ENCODE measurements at regions not wholly inside any gene's neighbourhood (a gene's known extent, or its start where the extent isn't known, plus 50 kb on each side); places are given as distances from the start of the nearest gene placed in this dataset.
A peak's percentile ranks its signal among the peaks of the same experiment; 100 is the strongest.

DNA sequence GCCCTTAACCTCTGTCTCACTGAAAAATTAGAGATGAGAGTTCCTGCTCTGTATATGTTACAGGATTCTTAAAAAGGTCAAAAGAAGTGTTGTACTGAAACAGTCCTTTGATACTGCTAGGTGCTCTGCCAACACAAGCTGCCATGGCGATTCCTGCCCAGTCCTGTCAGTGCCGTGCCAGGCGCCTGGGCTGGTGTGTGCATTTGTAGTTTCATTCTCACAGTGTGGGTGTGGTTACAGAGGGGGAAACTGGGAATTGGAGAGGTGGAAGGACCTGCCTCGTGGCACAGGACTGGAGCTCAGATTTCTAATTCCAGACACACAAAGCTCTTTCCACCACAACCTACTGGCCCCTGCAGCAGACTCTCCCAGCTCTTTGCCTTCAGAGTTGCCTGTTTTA is 122.3 kb upstream of the RAB6C start:
- H3K27ac Mint-ChIP-seq = no peak overlapping the region
- H3K4me3 Mint-ChIP-seq = no peak overlapping the region
- peaks cover 0 to 6% (median 0%) of the 10 kb centered on the region in 6 donors for H3K9me3 Mint-ChIP-seq
- H3K36me3 Mint-ChIP-seq = peaks cover 0 to 3% (median 0%) of the 10 kb centered on the region in 3 donors
- H3K4me1 Mint-ChIP-seq = no peaks in the 10 kb centered on the region
- no peak for DNase-seq
- H3K27me3 Mint-ChIP-seq (ENCODE audit: low read depth in 3 of 3) = peaks cover 3 to 5% (median 4%) of the 10 kb centered on the region in 3 donors

DNA sequence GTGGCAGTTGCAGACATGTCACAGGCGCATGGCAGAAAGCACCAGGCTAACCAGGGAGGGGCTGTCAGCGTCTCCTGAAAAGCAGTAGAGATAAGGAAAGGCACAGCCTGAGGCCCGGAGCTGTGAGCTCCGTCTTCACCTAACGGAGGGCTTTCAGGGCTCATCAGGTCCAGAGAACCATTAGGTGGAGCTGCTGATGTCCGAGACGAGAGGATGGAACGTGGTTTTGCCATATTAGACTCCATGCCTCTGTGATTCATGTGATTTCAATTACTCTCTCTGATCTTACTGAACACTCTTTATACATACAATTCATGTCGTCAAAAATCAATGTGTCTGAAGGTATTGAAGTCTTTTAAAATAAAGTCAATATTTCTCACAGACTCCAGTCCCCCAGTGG is 120.3 kb upstream of the RAB6C start:
- no peak for DNase-seq
- H3K27ac Mint-ChIP-seq = no peak overlapping the region

DNA sequence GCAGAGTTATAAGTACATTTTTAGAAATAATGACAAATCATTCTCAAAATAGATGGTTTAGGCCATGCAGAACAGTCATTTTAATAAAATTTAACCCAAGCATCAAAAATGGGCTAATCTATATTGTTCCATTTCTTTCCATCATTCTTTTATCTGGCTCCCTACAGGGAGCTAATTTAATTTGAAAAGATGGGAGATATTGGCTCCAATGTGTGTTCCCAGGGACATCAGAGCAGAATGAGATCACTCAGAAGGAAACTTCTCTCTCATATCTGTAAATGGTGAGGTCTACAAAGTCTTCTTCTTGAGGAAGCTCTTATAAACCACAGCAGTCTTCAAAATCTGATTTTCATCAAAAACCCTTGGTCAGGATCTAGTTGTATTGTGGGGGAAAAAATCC is 119.4 kb upstream of the RAB6C start:
- Mint-ChIP-seq H3K27me3 (ENCODE audit: low read depth in 3 of 3) (peaks cover 0 to 5% (median 4%) of the 10 kb centered on the region in 3 donors), H3K4me3 (no peak overlapping the region), H3K27ac (no peak overlapping the region), H3K36me3 (peaks cover 0 to 3% (median 0%) of the 10 kb centered on the region in 3 donors), H3K4me1 (no peaks in the 10 kb centered on the region), H3K9me3 (peaks cover 0 to 6% (median 0%) of the 10 kb centered on the region in 6 donors)
- DNase-seq = no peak

More for the DNA sequence above, 120.3 kb upstream of the RAB6C start:
- H3K4me1 Mint-ChIP-seq = no peaks in the 10 kb centered on the region
- peaks cover 0 to 6% (median 0%) of the 10 kb centered on the region in 6 donors for H3K9me3 Mint-ChIP-seq
- peaks cover 0 to 3% (median 0%) of the 10 kb centered on the region in 3 donors for H3K36me3 Mint-ChIP-seq
- H3K27me3 Mint-ChIP-seq (ENCODE audit: low read depth in 3 of 3) = peaks cover 0 to 5% (median 4%) of the 10 kb centered on the region in 3 donors
- H3K4me3 Mint-ChIP-seq = no peak overlapping the region

DNA sequence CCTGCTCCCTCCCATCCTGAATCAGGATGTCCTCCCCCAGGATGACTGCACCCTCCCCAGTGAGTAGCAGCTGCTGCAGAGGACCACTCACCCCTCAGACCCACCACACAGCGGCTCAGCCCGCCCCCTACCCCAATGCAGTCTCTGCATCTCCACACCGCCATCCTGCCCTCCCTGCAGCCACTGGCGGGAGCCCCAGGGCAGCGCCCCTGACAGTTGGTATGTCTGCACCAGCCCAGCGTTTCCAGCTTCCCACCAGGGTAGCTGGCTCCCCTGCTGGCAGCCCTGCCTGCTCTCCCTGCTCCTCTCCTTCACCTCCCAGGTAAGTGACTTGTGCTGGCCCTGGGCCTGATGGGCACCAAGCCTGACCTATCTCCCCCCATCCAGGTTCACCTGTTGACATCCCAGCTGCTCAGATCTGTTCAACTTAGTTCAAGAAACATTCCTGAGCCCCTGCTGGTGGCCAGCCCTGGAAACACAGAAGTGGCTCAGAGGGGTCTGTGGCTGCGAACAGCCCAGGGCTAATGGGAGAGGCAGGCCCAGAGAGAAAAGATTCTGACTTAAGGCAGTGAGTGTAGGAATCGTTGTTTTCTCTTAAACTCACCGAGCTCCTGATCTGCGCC is 117.7 kb upstream of the RAB6C start:
- peaks cover 0 to 4% (median 0%) of the 10 kb centered on the region in 3 donors for H3K27me3 Mint-ChIP-seq (ENCODE audit: low read depth in 3 of 3)
- no peak overlapping the region for H3K27ac Mint-ChIP-seq
- no peaks in the 10 kb centered on the region for H3K9me3 Mint-ChIP-seq
- no peak overlapping the region for H3K4me3 Mint-ChIP-seq
- H3K36me3 Mint-ChIP-seq = peaks cover 0 to 3% (median 0%) of the 10 kb centered on the region in 3 donors
- no peak for DNase-seq
- H3K4me1 Mint-ChIP-seq = no peaks in the 10 kb centered on the region

DNA sequence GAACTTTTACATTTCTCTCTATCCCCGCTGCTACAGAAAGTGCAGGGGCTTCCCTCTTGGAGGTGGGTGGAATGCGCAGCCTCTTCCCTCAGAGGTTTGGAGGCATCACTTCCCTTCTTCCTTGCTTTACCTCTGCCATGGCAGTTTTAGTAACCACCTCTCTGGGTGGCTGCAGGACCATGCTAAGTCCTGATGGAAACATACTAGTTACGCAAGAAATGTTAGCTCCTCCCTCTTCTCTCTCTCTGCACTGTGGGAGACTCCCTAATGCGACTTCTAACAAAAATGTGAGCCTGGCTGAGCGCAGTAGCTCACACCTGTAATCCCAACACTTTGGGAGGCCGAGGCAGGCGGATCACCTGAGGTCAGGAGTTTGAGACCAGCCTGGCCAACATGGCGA is 116.8 kb upstream of the RAB6C start:
- Mint-ChIP-seq H3K9me3 (no peaks in the 10 kb centered on the region), H3K4me1 (no peaks in the 10 kb centered on the region), H3K27ac (peak overlapping the region in 1 of 6 donors; percentile 55), H3K36me3 (no peaks in the 10 kb centered on the region), H3K4me3 (no peak overlapping the region), H3K27me3 (ENCODE audit: low read depth in 3 of 3) (peaks cover 0 to 4% (median 0%) of the 10 kb centered on the region in 3 donors)
- no peak for DNase-seq

DNA sequence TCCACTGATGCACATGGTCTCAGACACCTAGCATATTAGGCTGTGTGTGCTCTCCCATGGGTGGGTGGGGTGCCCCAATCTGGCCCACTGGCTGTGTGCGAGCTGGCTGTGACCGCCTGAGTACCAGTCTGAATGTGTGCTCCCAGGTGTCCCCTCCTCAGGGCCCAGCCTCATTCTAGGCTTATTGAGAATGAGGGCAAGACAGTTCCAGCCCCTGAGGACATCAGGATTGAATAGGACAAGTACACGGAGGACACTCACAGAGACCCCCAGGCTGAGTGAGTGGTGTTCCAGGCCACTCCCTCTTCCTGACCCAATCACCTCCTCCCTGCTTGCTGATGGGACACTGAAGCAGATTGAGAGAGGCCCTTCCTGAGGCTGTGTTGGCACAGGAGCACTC is 116.1 kb upstream of the RAB6C start:
- Mint-ChIP-seq H3K36me3 (no peaks in the 10 kb centered on the region), H3K27me3 (ENCODE audit: low read depth in 3 of 3) (peaks cover 0 to 4% (median 0%) of the 10 kb centered on the region in 3 donors), H3K4me1 (no peaks in the 10 kb centered on the region), H3K9me3 (no peaks in the 10 kb centered on the region), H3K27ac (no peak overlapping the region), H3K4me3 (no peak overlapping the region)
- no peak for DNase-seq

DNA sequence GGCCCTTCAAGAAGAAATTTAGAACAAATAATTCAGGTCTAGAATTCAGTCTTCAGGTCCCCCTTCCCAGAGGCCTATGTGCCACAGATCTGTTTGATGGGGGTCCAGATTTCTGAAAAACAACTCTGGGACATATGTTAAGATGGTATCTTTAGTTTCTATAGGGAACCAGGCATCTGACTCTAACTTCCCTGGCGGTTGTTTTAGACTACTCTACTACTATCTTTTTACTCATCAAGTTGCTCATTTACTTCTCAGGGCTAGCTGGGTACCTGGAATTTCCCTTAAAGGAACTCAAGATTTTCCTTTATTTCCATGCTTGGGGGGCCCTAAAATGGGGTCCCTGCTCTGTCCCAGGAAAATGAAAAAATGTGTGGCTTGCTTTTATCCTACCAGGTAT is 114.7 kb upstream of the RAB6C start:
- no peak for DNase-seq
- no peak overlapping the region for H3K4me3 Mint-ChIP-seq
- H3K27me3 Mint-ChIP-seq (ENCODE audit: low read depth in 3 of 3) = peaks cover 0 to 4% (median 0%) of the 10 kb centered on the region in 3 donors
- H3K36me3 Mint-ChIP-seq = no peaks in the 10 kb centered on the region
- no peak overlapping the region for H3K27ac Mint-ChIP-seq
- no peaks in the 10 kb centered on the region for H3K9me3 Mint-ChIP-seq
- no peaks in the 10 kb centered on the region for H3K4me1 Mint-ChIP-seq

DNA sequence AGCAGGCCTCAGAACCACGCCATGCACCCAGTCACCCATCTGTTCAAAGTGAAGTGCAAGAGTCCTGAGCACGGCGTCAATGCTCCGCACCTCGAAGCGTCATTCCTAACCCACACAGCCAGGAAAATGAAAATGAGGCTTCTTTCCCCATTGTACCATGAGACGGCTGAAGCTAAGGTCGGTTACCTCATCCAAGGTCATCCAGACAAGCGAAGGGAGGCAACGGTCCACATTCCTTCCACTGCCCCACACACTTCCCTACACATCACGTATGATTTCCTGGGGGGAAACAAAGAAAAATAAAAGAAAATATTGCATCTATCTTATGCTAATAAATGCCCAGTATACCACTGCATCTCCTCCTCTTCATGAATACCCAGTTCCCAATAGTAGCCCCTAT is 113.5 kb upstream of the RAB6C start:
- H3K4me1 Mint-ChIP-seq = no peaks in the 10 kb centered on the region
- H3K27ac Mint-ChIP-seq = no peak overlapping the region
- H3K36me3 Mint-ChIP-seq = no peaks in the 10 kb centered on the region
- H3K9me3 Mint-ChIP-seq = no peaks in the 10 kb centered on the region
- no peak overlapping the region for H3K4me3 Mint-ChIP-seq
- no peak for DNase-seq
- H3K27me3 Mint-ChIP-seq (ENCODE audit: low read depth in 3 of 3) = peaks cover 0 to 2% (median 2%) of the 10 kb centered on the region in 3 donors

DNA sequence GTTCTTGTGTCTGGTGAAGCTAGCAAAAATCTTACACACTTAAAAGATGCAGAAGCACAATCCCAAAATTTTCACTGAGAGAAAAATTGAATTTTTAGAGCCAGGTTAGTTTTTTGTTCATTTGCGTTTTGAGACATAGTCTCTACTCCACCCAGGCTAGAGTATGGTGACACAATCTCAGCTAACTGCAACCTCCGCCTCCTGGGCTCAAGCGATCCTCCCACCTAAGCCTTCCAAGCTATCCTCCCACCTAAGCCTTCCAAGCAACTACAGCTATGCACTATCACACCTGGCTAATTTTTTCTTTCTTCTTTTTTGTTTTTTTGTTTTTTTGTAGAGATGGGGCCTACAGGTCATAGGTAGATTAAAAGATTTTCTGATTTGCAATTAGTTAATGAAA is 113.1 kb upstream of the RAB6C start:
- Mint-ChIP-seq H3K4me1 (no peaks in the 10 kb centered on the region), H3K9me3 (no peaks in the 10 kb centered on the region), H3K27ac (no peak overlapping the region), H3K4me3 (no peak overlapping the region), H3K36me3 (no peaks in the 10 kb centered on the region), H3K27me3 (ENCODE audit: low read depth in 3 of 3) (peaks cover 0 to 2% (median 2%) of the 10 kb centered on the region in 3 donors)
- no peak for DNase-seq

DNA sequence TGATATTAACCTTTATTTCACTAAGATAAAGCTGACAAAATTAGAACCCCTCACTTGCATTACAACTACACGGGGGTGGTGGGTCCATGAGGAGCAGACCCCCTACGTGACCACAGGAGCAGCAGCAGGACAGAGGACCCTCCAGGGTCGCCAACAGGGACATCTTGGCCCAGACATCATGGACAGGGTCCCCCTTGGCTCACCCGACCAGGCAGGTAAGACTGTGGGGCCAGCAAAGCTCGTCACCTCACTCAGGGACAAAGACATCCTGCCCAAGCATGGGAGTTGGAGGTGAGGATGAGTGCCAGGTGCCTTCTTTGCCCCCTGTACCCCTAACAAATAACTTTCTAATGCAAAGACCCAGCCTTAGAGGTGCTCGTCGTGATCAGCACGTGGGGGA is 111.3 kb upstream of the RAB6C start:
- Mint-ChIP-seq H3K36me3 (no peaks in the 10 kb centered on the region), H3K4me3 (no peak overlapping the region), H3K9me3 (no peaks in the 10 kb centered on the region), H3K4me1 (no peaks in the 10 kb centered on the region), H3K27me3 (ENCODE audit: low read depth in 3 of 3) (peaks cover 2 to 5% (median 3%) of the 10 kb centered on the region in 3 donors), H3K27ac (no peak overlapping the region)
- no peak for DNase-seq

DNA sequence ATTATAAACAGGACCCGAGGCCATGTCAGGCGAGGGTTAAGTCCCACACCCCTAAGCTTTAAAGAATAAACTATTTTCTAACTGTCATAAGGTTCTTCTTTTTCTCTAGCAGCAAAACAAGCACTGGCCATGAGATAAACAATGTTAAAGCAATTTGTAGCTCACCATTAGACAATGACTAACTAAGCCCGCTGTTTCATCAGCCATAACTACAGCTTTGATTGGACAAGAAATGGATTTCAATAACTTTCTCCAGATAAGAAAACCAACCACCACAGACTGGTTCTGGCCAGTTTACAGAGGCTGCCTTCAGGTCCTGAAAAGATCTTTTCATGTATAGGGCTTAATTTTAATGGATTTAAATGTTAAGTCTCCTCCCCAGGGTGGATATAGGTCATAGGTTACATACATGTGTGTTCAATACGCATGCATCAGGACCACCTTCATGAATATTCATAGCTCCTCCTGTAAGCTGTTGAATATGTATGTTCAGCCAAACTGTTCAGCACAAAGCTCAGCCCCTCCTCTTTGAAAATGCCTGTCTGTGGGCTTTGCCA is 108.7 kb upstream of the RAB6C start:
- Mint-ChIP-seq H3K27me3 (ENCODE audit: low read depth in 3 of 3) (peaks cover 5 to 10% (median 7%) of the 10 kb centered on the region in 3 donors), H3K4me1 (no peaks in the 10 kb centered on the region), H3K27ac (no peak overlapping the region), H3K36me3 (no peaks in the 10 kb centered on the region), H3K4me3 (no peak overlapping the region), H3K9me3 (no peaks in the 10 kb centered on the region)
- no peak for DNase-seq

DNA sequence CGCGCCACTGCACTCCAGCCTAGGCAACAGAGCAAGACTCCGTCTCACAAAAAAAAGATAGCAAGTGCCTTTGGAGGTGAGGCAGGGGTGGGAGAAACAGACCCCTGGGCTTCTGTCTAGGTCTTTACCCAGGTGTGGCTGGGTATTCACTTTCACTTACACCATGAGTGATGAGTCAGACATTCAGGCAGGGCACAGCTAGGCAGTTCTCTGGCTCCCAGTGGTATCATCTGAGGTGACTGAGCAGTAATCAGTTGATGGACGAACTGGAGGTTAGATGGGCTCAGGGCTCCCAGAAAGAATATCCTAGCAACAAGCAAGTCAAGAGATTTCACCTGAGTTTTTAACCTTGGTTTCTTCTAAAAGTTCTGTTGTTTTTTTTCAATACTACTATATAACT is 107.0 kb upstream of the RAB6C start:
- Mint-ChIP-seq H3K36me3 (no peaks in the 10 kb centered on the region), H3K27me3 (ENCODE audit: low read depth in 3 of 3) (peaks cover 9 to 13% (median 12%) of the 10 kb centered on the region in 3 donors), H3K9me3 (no peaks in the 10 kb centered on the region), H3K4me1 (peaks cover 14% of the 10 kb centered on the region in 2 donors), H3K4me3 (no peak overlapping the region), H3K27ac (no peak overlapping the region)
- DNase-seq = no peak

DNA sequence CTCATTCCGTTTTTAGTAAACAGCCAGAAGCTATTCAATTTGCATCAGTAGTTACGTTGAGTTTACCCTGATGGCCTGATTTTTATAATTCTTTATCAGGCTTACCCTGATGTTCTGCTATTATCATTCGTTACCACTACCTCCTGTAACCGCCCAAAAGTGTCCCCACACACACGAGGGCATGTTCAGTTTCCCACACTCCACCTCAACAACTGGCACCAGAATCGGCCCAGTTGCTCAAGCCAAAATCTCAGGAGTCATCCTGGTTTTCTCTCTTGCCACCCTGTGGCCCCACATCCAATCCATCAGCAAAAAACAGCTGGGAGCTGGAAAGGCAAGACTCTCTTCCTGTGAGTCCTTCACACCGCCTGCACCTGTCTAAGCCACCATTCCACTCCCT is 102.9 kb upstream of the RAB6C start:
- H3K27me3 Mint-ChIP-seq (ENCODE audit: low read depth in 3 of 3) = peaks cover 9 to 15% (median 12%) of the 10 kb centered on the region in 3 donors
- H3K4me1 Mint-ChIP-seq = peaks cover 15 to 16% of the 10 kb centered on the region in 2 donors
- peak overlapping the region; percentile 96 to 100 (median 98) for H3K4me3 Mint-ChIP-seq
- H3K27ac Mint-ChIP-seq = peak overlapping the region; percentile 9 to 99 (median 94)
- no peaks in the 10 kb centered on the region for H3K36me3 Mint-ChIP-seq
- H3K9me3 Mint-ChIP-seq = no peaks in the 10 kb centered on the region
- no peak for DNase-seq

DNA sequence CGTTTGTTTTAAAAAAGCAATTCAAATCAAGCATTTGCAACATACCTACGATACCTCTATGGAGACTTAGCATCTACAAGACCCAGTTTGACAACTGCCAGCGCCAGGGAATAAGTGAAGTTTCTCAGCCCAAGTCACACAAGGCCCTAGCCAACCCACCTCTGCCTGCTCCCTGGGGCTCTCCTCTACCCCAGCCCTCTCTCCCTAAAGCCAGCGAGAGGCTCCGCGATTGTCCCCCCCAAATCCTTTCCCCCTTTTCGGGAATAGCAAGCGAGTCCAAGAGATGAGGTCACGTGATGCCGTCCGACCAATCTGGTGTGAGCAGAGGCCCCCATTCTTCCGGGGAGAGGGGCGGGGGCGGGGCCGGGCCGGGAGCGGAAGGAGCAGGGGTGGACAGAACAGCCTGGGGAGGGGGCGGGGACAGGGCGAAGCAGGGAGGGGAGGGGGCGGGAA is 102.2 kb upstream of the RAB6C start:
- H3K27me3 Mint-ChIP-seq (ENCODE audit: low read depth in 3 of 3) = peaks cover 9 to 12% (median 12%) of the 10 kb centered on the region in 3 donors
- peaks cover 15 to 16% of the 10 kb centered on the region in 2 donors for H3K4me1 Mint-ChIP-seq
- no peaks in the 10 kb centered on the region for H3K36me3 Mint-ChIP-seq
- H3K27ac Mint-ChIP-seq = peak overlapping the region; percentile 85 to 99 (median 94)
- H3K9me3 Mint-ChIP-seq = no peaks in the 10 kb centered on the region
- peak; percentile 74 to 83 (median 81) for DNase-seq
- peak overlapping the region; percentile 96 to 100 (median 98) for H3K4me3 Mint-ChIP-seq
